T-cell (primary cell): ENCODE measurements at regions not wholly inside any gene's neighbourhood (a gene's known extent, or its start where the extent isn't known, plus 50 kb on each side); places are given as distances from the start of the nearest gene placed in this dataset.

Source experiments
- ATAC-seq, 4 experiments: fragments of 200-7000 bp in 3 of 4; fragments of 150-1000 bp in 1 of 4; cut with Tn5 transposase; replicated peaks in 1 of 4; 1 replicate in 3 of 4; 2 replicates in 1 of 4; pipeline ENCODE4 v1.10.0; 2021; ENCODE audit warnings: moderate library complexity in 3 of 4, mild to moderate bottlenecking in 2 of 4, moderate number of reproducible peaks in 1 of 4
- CTCF ChIA-PET, 2 donors: fragments of 300-600 bp; sonication (Branson Sonifier 250); formaldehyde crosslinking; loops; one replicate each; lab custom pipeline; 2022; ENCODE audit warnings: antibody characterized with exemption in 2 of 2; lab: Charles Lee
- POLR2A ChIA-PET, 2 donors: fragments of 300-600 bp; sonication (Branson Sonifier 250); formaldehyde crosslinking; loops; one replicate each; lab custom pipeline; 2022; ENCODE audit warnings: antibody characterized with exemption in 2 of 2; lab: Charles Lee
- DNase-seq, 35 experiments: peaks; one replicate each; pipeline versions ENCODE4 v3.0.0 to v3.0.0-alpha.2; 2013 to 2023
- H3K27ac ChIP-seq: one replicate; pipeline ENCODE4 v1.5.1; 2013; ENCODE audit warnings: low read length
- H3K27me3 ChIP-seq, 2 experiments: replicated peaks in 1 of 2; 1 replicate in 1 of 2; 2 replicates in 1 of 2; pipeline versions ENCODE4 v1.6.1 to v1.7.0; 2013; ENCODE audit warnings: low read length in 1 of 2, mixed read lengths in 1 of 2; ENCODE audit not compliant: control insufficient read depth in 2 of 2, insufficient read depth in 2 of 2; ENCODE audit errors: extremely low read depth in 1 of 2
- H3K36me3 ChIP-seq, 2 donors: 1 replicate in 1 of 2; 2 replicates in 1 of 2; pipeline versions ENCODE4 v1.6.1 to v1.7.0; 2013; ENCODE audit warnings: low read length in 1 of 2; ENCODE audit not compliant: control insufficient read depth in 2 of 2, insufficient read depth in 1 of 2; ENCODE audit errors: extremely low read depth in 1 of 2
- H3K4me1 ChIP-seq, 2 experiments: 1 replicate in 1 of 2; 2 replicates in 1 of 2; pipeline versions ENCODE4 v1.6.1 to v1.7.0; 2013; ENCODE audit warnings: low read length in 2 of 2, mixed read lengths in 1 of 2; ENCODE audit not compliant: insufficient read depth in 2 of 2, control insufficient read depth in 1 of 2; ENCODE audit errors: extremely low read depth in 1 of 2
- H3K4me3 ChIP-seq, 2 donors: 1 replicate in 1 of 2; 2 replicates in 1 of 2; pipeline versions ENCODE4 v1.5.1 to v1.7.0; 2013; ENCODE audit warnings: mild to moderate bottlenecking in 2 of 2, low read length in 1 of 2, moderate library complexity in 1 of 2; ENCODE audit not compliant: control insufficient read depth in 1 of 2; ENCODE audit errors: extremely low read depth in 1 of 2
- H3K9me3 ChIP-seq: 2 replicates; pipeline ENCODE4 v1.7.0; 2013
- H3K27ac Mint-ChIP-seq, 2 donors: one replicate each; pipeline ENCODE4 v1.8.0; 2020 to 2021; ENCODE audit warnings: mild to moderate bottlenecking in 2 of 2, mixed read lengths in 2 of 2
- H3K27me3 Mint-ChIP-seq, 2 donors: one replicate each; pipeline ENCODE4 v1.8.0; 2021 to 2022; ENCODE audit warnings: mixed read lengths in 2 of 2
- H3K36me3 Mint-ChIP-seq: one replicate; pipeline ENCODE4 v1.8.0; 2021; ENCODE audit warnings: mixed read lengths
- H3K4me1 Mint-ChIP-seq, 3 donors: one replicate each; pipeline ENCODE4 v1.8.0; 2020 to 2022; ENCODE audit warnings: mixed read lengths in 3 of 3, mild to moderate bottlenecking in 1 of 3
- H3K4me3 Mint-ChIP-seq, 3 donors: one replicate each; pipeline ENCODE4 v1.8.0; 2020 to 2022; ENCODE audit warnings: mild to moderate bottlenecking in 3 of 3, mixed read lengths in 3 of 3, moderate library complexity in 3 of 3
- H3K9me3 Mint-ChIP-seq, 3 donors: one replicate each; pipeline ENCODE4 v1.8.0; 2020 to 2022; ENCODE audit warnings: mixed read lengths in 3 of 3
- WGBS: methylation state at CpG from one replicate; pipeline ENCODE4 v1.1.5; 2013; ENCODE audit warnings: missing lambda C conversion rate; ENCODE audit not compliant: insufficient coverage; 5-methylcytosine and 5-hydroxymethylcytosine counted together

DNA sequence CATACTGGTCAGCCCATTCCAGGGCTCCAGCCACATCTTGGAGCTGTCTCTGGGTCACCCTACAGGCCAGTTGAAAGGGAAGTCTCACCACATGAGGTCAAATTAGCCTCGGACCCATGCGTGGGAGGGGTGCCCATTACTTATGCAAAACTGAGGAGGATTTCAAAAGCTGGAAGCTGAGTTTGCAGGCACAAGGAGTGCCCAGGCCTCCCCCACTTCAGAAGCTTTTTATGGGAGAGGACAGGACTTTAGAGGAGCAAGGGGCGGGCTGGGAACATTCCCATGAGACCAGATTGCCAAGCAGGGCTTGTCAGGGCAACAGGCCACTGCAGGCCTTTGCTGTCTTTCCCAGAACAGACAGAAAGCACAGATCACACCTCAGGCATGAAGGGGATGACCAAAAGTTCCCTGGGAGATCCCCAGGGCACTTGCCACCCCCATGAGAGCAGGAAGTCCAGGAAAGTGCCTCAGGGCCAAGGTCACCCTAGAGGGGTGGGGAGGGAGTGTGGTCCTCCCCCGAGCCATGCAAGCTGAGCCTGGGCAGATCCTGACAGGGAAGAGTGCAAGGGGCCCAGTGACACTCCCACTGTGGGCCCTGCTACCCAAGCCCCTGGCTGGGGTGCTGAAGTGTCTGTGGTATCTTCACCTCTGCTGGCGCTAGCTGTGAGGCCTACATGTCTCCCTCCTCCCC is 267.7 kb downstream of the BCL11A start:
- DNase-seq (no peak), ATAC-seq (no peak)
- ChIA-PET CTCF (no interaction called here), POLR2A (no interaction called here)
- H3K4me3 Mint-ChIP-seq: no peak overlapping the region
- no peak overlapping the region for H3K4me3 ChIP-seq
- 92% methylated on average over 2 of the region's 5 CpGs for WGBS
- H3K4me1 Mint-ChIP-seq: no peaks in the 10 kb centered on the region
- no peak overlapping the region for H3K27ac Mint-ChIP-seq
- no peaks in the 10 kb centered on the region for H3K36me3 Mint-ChIP-seq
- H3K9me3 Mint-ChIP-seq: no peaks in the 10 kb centered on the region
- H3K4me1 ChIP-seq: no peaks in the 10 kb centered on the region
- H3K27me3 ChIP-seq: peaks cover 0 to 5% of the 10 kb centered on the region in 2 experiments
- no peaks in the 10 kb centered on the region for H3K36me3 ChIP-seq
- no peak overlapping the region for H3K27ac ChIP-seq
- H3K9me3 ChIP-seq: no peaks in the 10 kb centered on the region
- peaks cover 0 to 1% of the 10 kb centered on the region in 2 donors for H3K27me3 Mint-ChIP-seq

GRCh38 chr2:60283626-60284025 is 269.8 kb downstream of the BCL11A start:
- H3K27ac ChIP-seq: no peak overlapping the region
- H3K4me1 Mint-ChIP-seq: no peaks in the 10 kb centered on the region
- POLR2A ChIA-PET: no interaction called here

DNA sequence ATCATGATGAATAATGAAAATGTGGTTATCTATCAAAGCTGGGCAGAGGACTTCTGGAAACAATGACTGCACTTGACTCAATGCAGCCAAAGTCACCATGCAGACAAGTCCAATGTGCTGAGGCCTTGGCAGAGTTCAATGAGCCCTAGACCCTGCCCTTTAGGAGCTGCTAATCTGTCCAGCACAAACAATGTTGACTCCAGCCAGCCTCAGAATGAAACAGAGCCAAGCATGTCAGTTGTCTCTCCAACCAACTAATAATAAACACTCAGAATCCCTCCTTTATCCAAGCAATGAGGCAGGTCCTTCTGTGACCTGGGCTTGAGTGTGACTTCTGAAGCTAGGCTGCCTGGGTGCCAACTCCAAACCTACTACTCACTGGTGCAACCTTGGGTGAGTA is 270.6 kb downstream of the BCL11A start:
- no peaks in the 10 kb centered on the region for H3K4me1 Mint-ChIP-seq
- no peak overlapping the region for H3K27ac Mint-ChIP-seq
- Histone ChIP-seq H3K27me3 (peaks cover 0 to 5% of the 10 kb centered on the region in 2 experiments), H3K4me3 (no peak overlapping the region), H3K4me1 (no peaks in the 10 kb centered on the region), H3K9me3 (no peaks in the 10 kb centered on the region), H3K27ac (no peak overlapping the region), H3K36me3 (no peaks in the 10 kb centered on the region)
- no peak for ATAC-seq
- H3K36me3 Mint-ChIP-seq: no peaks in the 10 kb centered on the region
- no peak for DNase-seq
- peaks cover 0 to 7% of the 10 kb centered on the region in 2 donors for H3K27me3 Mint-ChIP-seq
- CTCF ChIA-PET: no interaction called here
- POLR2A ChIA-PET: no interaction called here
- H3K4me3 Mint-ChIP-seq: no peak overlapping the region
- no peaks in the 10 kb centered on the region for H3K9me3 Mint-ChIP-seq

More at GRCh38 chr2:60283626-60284025, 269.8 kb downstream of the BCL11A start:
- no peak for ATAC-seq
- no peak overlapping the region for H3K4me3 Mint-ChIP-seq
- no peak for DNase-seq
- H3K27ac Mint-ChIP-seq: no peak overlapping the region
- Histone ChIP-seq H3K4me3 (no peak overlapping the region), H3K27me3 (peaks cover 0 to 5% of the 10 kb centered on the region in 2 experiments), H3K36me3 (no peaks in the 10 kb centered on the region), H3K9me3 (no peaks in the 10 kb centered on the region), H3K4me1 (no peaks in the 10 kb centered on the region)
- H3K36me3 Mint-ChIP-seq: no peaks in the 10 kb centered on the region
- 57% methylated on average over 1 of the region's 4 CpGs for WGBS
- peaks cover 0 to 4% of the 10 kb centered on the region in 2 donors for H3K27me3 Mint-ChIP-seq
- no peaks in the 10 kb centered on the region for H3K9me3 Mint-ChIP-seq
- CTCF ChIA-PET: no interaction called here

DNA sequence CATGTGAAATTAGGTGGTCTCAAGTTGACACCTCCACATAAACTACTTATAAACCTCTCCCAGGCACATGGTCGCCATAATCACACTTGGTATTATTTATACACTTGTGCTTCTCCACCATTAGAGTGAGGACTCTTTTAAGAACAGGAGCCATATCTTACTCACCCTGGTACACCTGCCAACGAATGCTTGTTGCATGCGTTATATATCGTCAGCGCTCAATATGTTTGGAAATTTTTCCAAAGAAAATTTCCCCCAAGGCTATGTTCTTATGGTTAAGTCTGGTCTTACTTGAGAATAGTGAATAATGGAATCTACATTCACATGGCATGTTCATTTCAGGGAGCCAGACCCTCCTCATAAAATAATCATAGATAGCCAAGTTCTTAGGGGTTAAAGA is 271.7 kb downstream of the BCL11A start:
- H3K27ac Mint-ChIP-seq: no peak overlapping the region
- WGBS: no CpG with 5 or more reads among the region's 5 CpGs
- CTCF ChIA-PET: no interaction called here
- Histone ChIP-seq H3K4me3 (no peak overlapping the region), H3K9me3 (no peaks in the 10 kb centered on the region), H3K4me1 (no peaks in the 10 kb centered on the region), H3K27ac (no peak overlapping the region), H3K36me3 (no peaks in the 10 kb centered on the region), H3K27me3 (peaks cover 0 to 5% of the 10 kb centered on the region in 2 experiments)
- DNase-seq (no peak), ATAC-seq (no peak)
- H3K9me3 Mint-ChIP-seq: no peaks in the 10 kb centered on the region
- no peaks in the 10 kb centered on the region for H3K4me1 Mint-ChIP-seq
- POLR2A ChIA-PET: no interaction called here
- peaks cover 0 to 8% of the 10 kb centered on the region in 2 donors for H3K27me3 Mint-ChIP-seq
- H3K4me3 Mint-ChIP-seq: no peak overlapping the region
- H3K36me3 Mint-ChIP-seq: no peaks in the 10 kb centered on the region

DNA sequence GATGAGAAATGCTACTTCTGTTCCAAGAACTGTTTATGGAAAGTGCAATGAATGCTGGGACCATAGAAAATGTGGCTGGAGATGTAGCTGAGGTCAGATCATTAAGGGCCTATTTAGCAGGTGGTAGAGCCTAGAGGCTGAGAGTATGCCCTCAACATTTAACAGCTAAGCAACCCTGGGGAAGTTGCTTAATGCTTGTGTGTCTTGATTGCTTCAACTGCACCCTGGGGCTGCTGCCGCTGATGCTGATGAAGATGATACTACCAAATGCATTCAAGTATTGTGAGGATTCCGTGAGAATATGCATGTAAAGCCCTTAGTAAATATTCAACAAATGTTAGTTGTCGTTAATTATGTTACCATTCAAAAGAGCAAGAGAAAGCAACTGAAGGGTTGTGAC is 273.2 kb downstream of the BCL11A start:
- Mint-ChIP-seq H3K27ac (no peak overlapping the region), H3K36me3 (no peaks in the 10 kb centered on the region), H3K4me3 (no peak overlapping the region), H3K27me3 (peaks cover 3 to 6% of the 10 kb centered on the region in 2 donors), H3K9me3 (no peaks in the 10 kb centered on the region), H3K4me1 (no peaks in the 10 kb centered on the region)
- Histone ChIP-seq H3K36me3 (no peaks in the 10 kb centered on the region), H3K27me3 (peaks cover 0 to 3% of the 10 kb centered on the region in 2 experiments), H3K4me3 (no peak overlapping the region), H3K9me3 (peaks cover 2% of the 10 kb centered on the region), H3K27ac (no peak overlapping the region), H3K4me1 (no peaks in the 10 kb centered on the region)
- DNase-seq (no peak), ATAC-seq (no peak)
- POLR2A ChIA-PET: no interaction called here
- CTCF ChIA-PET: no interaction called here
- WGBS: no CpG with 5 or more reads among the region's 3 CpGs

DNA sequence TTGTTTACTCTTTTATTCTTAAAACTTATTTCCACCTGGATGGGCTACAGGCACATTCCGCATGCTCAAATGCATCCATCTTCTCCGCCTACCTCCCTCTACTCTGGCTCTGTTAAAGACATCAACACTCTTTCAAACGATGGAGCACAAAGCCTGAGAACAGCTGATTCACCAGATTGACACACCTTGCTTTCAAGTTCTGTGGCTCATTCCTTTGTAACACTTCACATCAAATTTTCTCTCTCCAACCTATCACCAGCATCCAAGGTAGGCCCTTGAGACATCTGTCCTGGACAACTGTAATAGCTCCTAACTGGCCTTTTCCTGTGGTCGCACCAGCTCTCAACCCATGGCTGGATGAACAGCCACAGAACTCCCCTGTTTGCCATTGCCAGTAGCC is 274.5 kb downstream of the BCL11A start:
- Histone ChIP-seq H3K36me3 (no peaks in the 10 kb centered on the region), H3K27me3 (peaks cover 0 to 5% of the 10 kb centered on the region in 2 experiments), H3K27ac (no peak overlapping the region), H3K9me3 (peaks cover 7% of the 10 kb centered on the region), H3K4me1 (no peaks in the 10 kb centered on the region), H3K4me3 (no peak overlapping the region)
- no peak overlapping the region for H3K4me3 Mint-ChIP-seq
- CTCF ChIA-PET: no interaction called here
- DNase-seq: no peak
- no peaks in the 10 kb centered on the region for H3K36me3 Mint-ChIP-seq
- POLR2A ChIA-PET: no interaction called here
- H3K27ac Mint-ChIP-seq: no peak overlapping the region
- no peak for ATAC-seq
- peaks cover 0 to 7% (median 4%) of the 10 kb centered on the region in 3 donors for H3K9me3 Mint-ChIP-seq
- no peaks in the 10 kb centered on the region for H3K4me1 Mint-ChIP-seq
- WGBS: 80% methylated on average over 4 of the region's 4 CpGs
- peaks cover 3 to 6% of the 10 kb centered on the region in 2 donors for H3K27me3 Mint-ChIP-seq
